ENCODE measurements at regions not wholly inside any gene's neighbourhood (a gene's known extent, or its start where the extent isn't known, plus 50 kb on each side); places are given as distances from the start of the nearest gene placed in this dataset.

- no peak overlapping the region for H3K4me3 ChIP-seq (replicated peaks in 1 of 2; ENCODE audit: low read depth in 2 of 2, low read length in 2 of 2)
- no peak for TF ChIP-seq CTCF (IDR thresholded peaks at IDR 0.05; ENCODE audit: low read depth, low read length)
- DNase-seq (ENCODE audit: low read depth in 2 of 2) = no peak
Observed at GRCh38 chr6:97445407-97445806, 162.4 kb upstream of the MMS22L start.

- TF ChIP-seq CTCF (IDR thresholded peaks at IDR 0.05; ENCODE audit: low read depth, low read length) = no peak
- no peak for DNase-seq (ENCODE audit: low read depth in 2 of 2)
- no peak overlapping the region for H3K4me3 ChIP-seq (replicated peaks in 1 of 2; ENCODE audit: low read depth in 2 of 2, low read length in 2 of 2)
Observed at GRCh38 chr6:97449444-97449966, 166.5 kb upstream of the MMS22L start.

- no peak overlapping the region for H3K4me3 ChIP-seq (replicated peaks in 1 of 2; ENCODE audit: low read depth in 2 of 2, low read length in 2 of 2)
- DNase-seq (ENCODE audit: low read depth in 2 of 2) = no peak
- TF ChIP-seq CTCF (IDR thresholded peaks at IDR 0.05; ENCODE audit: low read depth, low read length) = no peak
Observed at GRCh38 chr6:97450087-97450486, 167.1 kb upstream of the MMS22L start.

GRCh38 chr6:97456070-97456469 is 173.1 kb upstream of the MMS22L start:
- TF ChIP-seq CTCF (IDR thresholded peaks at IDR 0.05; ENCODE audit: low read depth, low read length) = no peak
- DNase-seq (ENCODE audit: low read depth in 2 of 2) = no peak
- no peak overlapping the region for H3K4me3 ChIP-seq (replicated peaks in 1 of 2; ENCODE audit: low read depth in 2 of 2, low read length in 2 of 2)

- no peak overlapping the region for H3K4me3 ChIP-seq (replicated peaks in 1 of 2; ENCODE audit: low read depth in 2 of 2, low read length in 2 of 2)
- DNase-seq (ENCODE audit: low read depth in 2 of 2) = no peak
- no peak for TF ChIP-seq CTCF (IDR thresholded peaks at IDR 0.05; ENCODE audit: low read depth, low read length)
Observed at GRCh38 chr6:97459535-97459934, 176.5 kb upstream of the MMS22L start.

GRCh38 chr6:97459986-97460385 is 177.0 kb upstream of the MMS22L start:
- no peak overlapping the region for H3K4me3 ChIP-seq (replicated peaks in 1 of 2; ENCODE audit: low read depth in 2 of 2, low read length in 2 of 2)
- DNase-seq (ENCODE audit: low read depth in 2 of 2) = peak in 1 of 2 donors; percentile 15
- no peak for TF ChIP-seq CTCF (IDR thresholded peaks at IDR 0.05; ENCODE audit: low read depth, low read length)

GRCh38 chr6:97460394-97461080 is 177.5 kb upstream of the MMS22L start:
- DNase-seq (ENCODE audit: low read depth in 2 of 2) = no peak
- H3K4me3 ChIP-seq (replicated peaks in 1 of 2; ENCODE audit: low read depth in 2 of 2, low read length in 2 of 2) = no peak overlapping the region
- no peak for TF ChIP-seq CTCF (IDR thresholded peaks at IDR 0.05; ENCODE audit: low read depth, low read length)
